NCI-H524 (cell line): ENCODE measurements at regions not wholly inside any gene's neighbourhood (a gene's known extent, or its start where the extent isn't known, plus 50 kb on each side); places are given as distances from the start of the nearest gene placed in this dataset.

Experiments used
- DNase-seq, 2 experiments: peaks; one replicate each; lab custom pipeline; 2025; lab: John Stamatoyannopoulos, UW

DNA sequence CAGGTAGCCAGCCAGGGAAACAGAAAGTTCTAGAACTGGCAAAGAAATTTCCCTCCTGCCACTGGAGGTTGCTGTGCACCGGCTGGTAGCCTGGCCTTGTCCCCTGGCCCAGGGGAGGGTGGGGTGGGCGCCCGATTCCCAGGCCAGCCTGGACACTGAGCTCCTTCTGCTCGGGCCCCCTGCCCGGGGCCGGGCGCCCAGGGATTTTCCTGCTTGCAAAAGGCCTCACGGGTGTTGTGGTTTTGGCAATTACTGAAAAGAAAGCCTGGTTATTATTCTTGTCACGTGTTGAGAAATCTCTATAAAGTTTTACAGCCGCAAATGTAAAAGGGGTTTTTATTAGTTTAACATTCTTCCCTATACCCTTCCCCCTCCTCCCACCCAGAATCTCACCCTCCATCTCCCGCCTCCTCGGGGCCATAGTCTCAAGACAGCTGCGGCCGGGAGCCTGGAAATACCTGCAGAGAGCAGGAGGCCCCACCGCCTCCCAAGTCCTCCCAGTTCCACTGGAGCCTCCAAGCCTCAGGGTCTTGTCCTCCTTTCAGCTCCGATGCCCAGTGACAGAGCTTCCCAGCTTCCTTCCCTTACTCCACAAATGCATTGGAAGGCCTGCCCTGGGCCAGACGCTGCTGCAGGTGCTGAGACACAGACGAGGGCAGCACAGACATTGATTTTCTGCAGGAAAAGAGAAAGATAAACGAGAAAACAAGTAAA is 1515.6 kb downstream of the TBC1D22A start:
- DNase-seq, result no peak

GRCh38 chr22:48276994-48277867 is 1514.8 kb downstream of the TBC1D22A start:
- no peak for DNase-seq

- DNase-seq, result no peak
Measured at GRCh38 chr22:48275412-48275811, 1513.0 kb downstream of the TBC1D22A start.

GRCh38 chr22:48270731-48271130 is 1508.3 kb downstream of the TBC1D22A start:
- DNase-seq, result no peak

- no peak for DNase-seq
Measured at GRCh38 chr22:48268771-48269552, 1506.5 kb downstream of the TBC1D22A start.

DNA sequence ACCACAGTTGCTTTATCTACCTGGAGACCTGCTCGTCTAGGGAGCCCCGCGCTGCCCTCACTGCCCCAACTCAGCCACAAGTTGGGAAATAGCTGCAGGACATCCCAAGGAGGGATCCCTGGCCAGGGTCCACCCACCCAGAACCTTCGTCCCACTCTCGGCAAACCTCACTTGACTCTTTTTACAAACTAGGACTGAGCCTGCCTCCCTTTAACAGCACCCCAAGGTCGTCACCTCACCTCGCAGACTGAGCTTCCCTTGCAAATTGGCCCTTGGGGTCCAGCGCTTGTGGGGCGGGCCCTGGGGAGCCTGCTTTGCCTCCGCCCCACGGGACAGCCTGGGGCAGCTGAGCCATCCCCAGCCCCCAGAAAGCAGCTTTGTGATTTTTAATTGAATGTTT is 1505.8 kb downstream of the TBC1D22A start:
- DNase-seq, result no peak

- DNase-seq, result no peak
Measured at GRCh38 chr22:48267681-48268080, 1505.2 kb downstream of the TBC1D22A start.

- DNase-seq, result no peak
Measured at GRCh38 chr22:48265000-48265625, 1502.7 kb downstream of the TBC1D22A start.

- DNase-seq, result no peak
Measured at GRCh38 chr22:48264586-48264985, 1502.1 kb downstream of the TBC1D22A start.

DNA sequence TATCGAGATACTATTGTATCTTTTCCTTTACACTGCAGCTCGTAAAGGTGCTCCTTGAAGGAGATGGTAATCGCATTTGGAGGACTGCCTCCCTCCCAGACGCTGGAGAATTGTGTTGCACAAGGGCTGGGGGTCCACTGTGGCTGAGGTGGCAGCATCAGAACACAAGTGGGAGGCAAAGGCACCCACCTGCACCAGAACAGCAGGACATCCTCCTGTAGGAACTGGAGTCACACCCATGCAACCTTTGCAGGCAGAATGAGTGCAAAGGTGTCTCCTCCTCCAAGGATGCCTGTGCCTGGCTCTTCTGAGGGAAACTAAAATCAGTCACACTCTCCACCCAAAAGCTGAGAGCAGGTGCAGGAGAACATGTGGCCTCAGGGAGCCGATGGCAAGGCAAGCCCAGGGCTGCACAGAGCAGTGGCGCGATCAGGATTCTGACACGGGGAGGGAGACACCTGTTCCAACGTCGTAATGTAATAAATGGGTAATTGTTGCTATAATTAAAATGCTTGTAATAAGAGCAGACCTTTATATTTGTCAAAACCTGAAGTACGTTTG is 1501.4 kb downstream of the TBC1D22A start:
- no peak for DNase-seq

- DNase-seq, result no peak
Measured at GRCh38 chr22:48263431-48263765, 1500.9 kb downstream of the TBC1D22A start.

- DNase-seq, result no peak
Measured at GRCh38 chr22:48262596-48263430, 1500.4 kb downstream of the TBC1D22A start.

DNA sequence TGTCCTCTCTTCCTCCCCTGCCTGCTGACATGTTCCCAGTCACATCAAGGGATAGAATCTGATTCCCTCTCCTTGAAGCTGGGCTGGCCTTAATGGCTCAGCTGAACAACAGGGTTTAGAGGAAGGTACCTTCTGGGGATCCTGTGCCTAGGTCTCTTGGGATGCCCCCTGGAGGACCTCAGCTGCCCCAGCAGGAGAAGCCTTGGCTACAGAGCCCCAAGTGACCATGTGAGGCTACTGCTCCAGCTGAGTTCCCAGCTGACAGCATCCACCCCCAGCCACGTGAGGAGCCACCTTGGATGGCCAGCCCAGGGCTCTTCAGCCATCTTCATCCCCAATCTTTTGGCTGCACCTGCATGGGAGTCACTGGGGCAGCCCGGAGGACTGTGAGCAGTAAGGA is 1499.3 kb downstream of the TBC1D22A start:
- DNase-seq, result no peak

GRCh38 chr22:48261048-48261621 is 1498.7 kb downstream of the TBC1D22A start:
- no peak for DNase-seq

DNA sequence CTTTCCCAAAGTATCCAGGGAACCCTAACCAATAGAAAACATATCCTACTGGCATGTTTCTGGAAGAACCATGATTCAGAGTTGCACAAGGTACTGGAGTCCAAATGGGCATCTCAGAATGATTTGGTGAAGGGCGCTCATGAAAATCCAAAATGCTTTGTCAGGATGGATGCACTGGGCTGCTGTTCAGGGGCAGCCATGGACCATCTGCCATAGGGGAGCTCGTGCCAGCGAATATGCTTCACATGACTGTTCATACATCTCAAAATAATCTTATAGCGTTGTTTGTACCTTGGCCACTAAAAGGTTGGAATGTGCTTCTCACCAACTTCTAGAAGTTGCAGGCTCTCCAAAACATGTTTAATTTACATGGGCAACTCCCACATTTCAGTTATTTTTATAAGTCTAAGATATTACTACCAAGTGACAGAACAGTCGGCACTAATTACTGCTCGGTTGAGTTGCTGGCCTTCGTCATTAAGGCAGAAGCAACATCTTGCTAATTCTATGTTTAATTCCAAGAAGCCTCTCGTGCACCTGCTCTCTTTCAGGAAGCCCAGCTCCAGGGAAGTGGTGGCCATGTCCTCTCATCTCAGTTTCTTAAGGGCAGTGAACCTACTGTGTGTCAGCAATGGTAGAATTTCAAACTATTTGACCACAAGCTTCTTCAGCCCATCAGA is 1497.7 kb downstream of the TBC1D22A start:
- DNase-seq, result no peak

- DNase-seq, result no peak
Measured at GRCh38 chr22:48258811-48259210, 1496.4 kb downstream of the TBC1D22A start.

- DNase-seq, result no peak
Measured at GRCh38 chr22:48258064-48258701, 1495.7 kb downstream of the TBC1D22A start.

DNA sequence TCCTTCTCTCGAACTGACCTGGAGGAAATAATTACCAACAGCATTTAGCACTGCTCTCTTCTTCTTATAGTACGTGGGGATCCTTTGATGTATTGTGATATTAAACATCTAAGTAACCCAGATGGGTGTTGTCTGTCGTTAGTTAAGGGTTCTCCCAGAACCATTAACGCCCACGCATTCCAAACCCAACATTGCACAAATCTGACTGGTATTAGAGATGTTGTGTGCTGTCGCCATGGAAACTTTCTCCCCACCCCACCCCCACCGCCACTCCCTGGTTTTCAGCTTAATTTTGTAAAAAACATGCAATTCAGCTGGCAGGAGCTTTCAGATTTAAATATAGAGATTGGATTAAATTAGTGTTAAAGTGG is 1495.2 kb downstream of the TBC1D22A start:
- DNase-seq, result no peak
